Activated CD8-positive, alpha-beta memory T cell treated with anti-CD3 and anti-CD28 coated beads for 36 hours (primary cell): ENCODE measurements at regions not wholly inside any gene's neighbourhood (a gene's known extent, or its start where the extent isn't known, plus 50 kb on each side); places are given as distances from the start of the nearest gene placed in this dataset.

Experiments used
- CTCF ChIA-PET: fragments of 350-600 bp; sonication (Branson Sonifier 250); formaldehyde crosslinking; loops from one replicate; lab custom pipeline; 2021; ENCODE audit warnings: antibody characterized with exemption; lab: Charles Lee
- POLR2A ChIA-PET: fragments of 350-600 bp; sonication (Branson Sonifier 250); formaldehyde crosslinking; loops from one replicate; lab custom pipeline; 2021; ENCODE audit warnings: antibody characterized with exemption; lab: Charles Lee

DNA sequence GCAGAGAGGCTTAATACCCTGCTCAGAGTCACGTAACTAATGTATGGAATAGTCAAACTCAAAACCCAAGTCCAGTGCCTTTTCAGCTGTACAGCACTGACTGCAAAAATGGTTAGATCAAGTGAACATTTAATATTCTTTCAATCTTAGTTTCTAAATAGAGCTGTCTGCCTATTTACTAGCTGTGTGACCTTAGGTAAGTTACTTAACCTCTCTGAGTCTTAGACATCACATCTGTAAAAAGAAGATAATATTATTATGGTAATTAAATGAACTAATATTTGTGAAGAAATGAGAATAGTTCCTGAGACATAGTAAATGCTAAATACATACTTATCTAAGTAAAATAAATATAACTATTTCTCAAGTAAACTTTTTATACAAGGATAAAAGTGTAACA lies 235.5 kb downstream of the SAMD5 start:
- ChIA-PET CTCF (no interaction called here), POLR2A (no interaction called here)

DNA sequence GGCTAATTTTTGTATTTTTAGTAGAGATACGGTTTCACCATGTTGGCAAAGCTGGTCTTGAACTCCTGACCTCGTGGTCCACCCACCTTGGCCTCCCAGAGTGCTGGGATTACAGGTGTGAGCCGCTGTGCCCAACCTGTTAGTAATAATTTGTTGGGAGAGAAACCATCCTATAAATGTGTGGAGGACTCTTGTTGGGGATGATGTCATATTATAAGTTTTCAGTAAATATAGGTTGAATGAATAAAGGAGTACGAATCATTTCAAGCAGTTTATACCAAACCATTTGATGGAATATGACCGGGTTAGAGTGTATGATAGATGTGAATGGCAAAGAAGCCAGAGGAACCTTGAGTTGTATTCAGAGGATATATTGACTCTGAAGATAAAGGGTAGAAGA lies 240.8 kb downstream of the SAMD5 start:
- ChIA-PET CTCF (no interaction called here), POLR2A (no interaction called here)

DNA sequence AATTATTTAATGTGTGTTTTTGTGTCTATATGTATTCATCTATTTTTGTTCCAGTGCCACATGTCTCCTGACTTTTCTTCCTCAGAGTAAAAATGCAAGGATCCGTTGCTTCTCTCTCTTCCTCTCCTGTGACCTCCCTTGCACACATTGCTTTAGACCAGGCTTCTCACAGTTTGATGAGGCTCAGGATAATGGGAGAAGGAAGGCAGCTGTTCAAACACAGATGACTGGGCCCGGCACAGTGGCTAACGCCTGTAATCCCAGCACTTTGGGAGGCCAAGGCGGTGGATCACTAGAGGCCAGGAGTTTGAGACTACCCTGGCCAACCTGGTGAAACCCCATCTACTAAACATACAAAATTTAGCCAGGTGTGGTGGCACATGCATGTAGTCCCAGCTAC lies 241.9 kb downstream of the SAMD5 start:
- ChIA-PET POLR2A (no interaction called here), CTCF (no interaction called here)

DNA sequence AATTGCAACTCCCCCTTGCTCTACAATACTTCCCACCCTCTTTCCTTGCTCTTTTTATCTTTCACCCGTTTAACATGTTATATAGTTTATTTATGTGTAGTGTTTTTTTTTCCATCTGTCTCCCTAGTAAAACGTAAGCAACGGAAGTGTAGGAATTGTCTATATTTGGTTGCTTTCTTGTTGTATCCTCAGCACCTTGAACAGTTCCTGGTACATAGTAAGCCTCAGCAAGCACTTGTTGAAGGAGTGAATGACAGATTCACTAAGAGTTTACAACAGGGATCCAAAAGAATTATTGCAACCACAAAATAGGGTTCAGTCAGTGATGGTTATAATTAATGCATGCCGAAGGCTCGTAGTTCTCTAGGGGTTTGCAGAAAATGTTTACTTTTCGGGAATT lies 242.7 kb downstream of the SAMD5 start:
- ChIA-PET CTCF (no interaction called here), POLR2A (no interaction called here)

DNA sequence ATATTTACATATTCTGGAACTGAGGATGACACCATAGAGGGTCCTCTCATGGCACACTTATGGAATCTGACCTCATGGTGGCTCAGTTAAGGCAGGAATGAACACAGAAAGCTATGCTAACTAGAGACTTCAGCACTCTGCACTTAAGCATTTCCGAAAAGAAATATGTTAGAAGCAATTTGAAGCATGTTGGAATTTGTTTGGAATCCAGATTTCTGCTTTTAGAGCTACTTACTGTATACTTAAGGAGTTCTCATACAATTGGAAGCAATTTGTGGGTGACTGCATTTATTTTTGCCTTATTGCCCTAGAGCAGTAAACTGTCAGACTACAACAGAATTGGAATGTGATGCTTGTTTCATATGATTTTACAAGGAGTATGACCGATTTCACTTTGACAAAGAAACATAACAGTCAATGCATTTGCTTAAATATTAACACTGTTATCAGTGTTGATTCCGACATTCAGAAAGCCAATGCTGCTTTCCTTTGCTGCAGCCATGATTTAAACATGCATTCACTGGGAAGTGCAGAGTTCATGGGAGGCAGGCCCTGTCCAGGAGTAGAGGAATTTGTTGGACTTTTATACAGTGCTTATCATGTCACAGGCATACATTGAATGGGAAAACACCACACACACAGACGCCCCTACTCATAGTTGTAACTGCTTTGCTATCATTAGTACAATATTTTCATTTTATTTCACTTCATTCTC lies 244.4 kb downstream of the SAMD5 start:
- ChIA-PET POLR2A (no interaction called here), CTCF (no interaction called here)

DNA sequence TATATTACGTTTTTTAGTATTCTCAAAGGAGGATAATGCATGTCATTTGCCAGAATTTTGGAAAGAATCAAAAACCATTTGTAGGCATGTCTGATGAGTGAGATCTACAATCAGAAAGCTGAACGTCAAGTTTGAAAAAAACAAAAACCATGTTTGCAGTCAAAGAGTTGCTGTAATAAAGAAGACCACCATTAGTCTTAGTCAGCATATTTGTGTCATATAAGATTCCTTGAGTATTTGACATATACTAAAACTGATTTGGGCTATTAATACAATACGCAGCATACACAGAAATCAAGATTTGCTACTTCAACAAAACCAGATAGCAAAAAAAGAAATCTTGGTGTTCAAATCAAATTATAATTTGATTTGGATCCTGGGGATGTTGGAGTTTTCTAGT lies 247.5 kb downstream of the SAMD5 start:
- ChIA-PET CTCF (no interaction called here), POLR2A (no interaction called here)

DNA sequence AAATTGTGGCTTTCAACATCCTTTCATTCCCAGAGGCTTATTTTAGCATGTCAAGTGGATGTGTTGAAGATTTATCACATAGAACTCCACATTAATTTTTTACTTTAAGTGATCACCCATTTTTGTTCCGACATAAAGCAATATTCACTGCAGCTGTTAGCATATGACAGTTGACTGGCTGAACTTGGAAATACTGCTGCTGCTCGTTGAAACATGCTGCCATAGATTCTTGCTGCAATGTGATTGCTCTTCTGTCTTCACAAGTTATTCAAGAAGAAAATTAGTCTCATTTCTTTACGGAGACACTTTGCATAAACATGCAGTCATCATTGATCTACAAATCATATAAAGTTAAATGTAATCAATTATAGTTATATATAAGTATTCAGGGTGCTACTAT lies 248.4 kb downstream of the SAMD5 start:
- ChIA-PET CTCF (no interaction called here), POLR2A (no interaction called here)

DNA sequence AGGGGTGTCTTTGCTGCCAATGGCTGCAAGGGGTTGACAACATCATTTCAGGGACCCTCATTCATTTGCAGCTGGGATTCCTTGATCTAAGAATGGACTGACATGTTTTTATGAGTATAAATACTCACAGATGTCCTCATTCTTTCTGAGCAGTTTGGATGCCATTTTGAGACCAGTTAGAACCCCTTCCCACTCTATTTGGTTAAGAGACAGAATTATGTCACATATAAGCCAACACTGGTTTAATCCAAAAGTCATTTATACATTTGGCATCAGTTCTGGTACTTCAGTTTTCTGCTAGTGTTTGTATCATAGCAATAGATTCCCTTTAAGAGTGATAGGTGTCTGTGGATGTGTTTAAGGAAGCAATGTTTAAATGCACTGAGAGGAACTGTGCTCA lies 248.8 kb downstream of the SAMD5 start:
- POLR2A ChIA-PET = no interaction called here
- CTCF ChIA-PET = no interaction called here

DNA sequence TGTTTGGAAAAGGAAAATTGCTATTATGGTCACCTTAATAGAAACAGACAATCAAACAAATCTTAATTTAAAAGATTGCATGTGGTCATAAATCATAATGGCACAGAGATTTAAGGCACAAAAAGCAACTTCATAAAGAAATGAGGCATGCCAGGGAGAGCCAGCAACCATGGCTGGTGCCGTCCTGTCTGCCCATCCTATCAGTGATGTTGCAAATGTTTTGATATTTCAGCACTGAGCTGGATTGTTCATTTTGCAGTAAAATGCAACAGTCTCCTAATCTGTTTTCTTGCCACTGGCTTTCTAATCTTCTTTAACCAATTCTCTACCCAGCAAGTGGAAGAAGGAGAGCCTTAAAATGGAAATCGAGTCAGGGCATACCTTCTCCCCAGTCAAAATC lies 249.8 kb downstream of the SAMD5 start:
- POLR2A ChIA-PET = no interaction called here

DNA sequence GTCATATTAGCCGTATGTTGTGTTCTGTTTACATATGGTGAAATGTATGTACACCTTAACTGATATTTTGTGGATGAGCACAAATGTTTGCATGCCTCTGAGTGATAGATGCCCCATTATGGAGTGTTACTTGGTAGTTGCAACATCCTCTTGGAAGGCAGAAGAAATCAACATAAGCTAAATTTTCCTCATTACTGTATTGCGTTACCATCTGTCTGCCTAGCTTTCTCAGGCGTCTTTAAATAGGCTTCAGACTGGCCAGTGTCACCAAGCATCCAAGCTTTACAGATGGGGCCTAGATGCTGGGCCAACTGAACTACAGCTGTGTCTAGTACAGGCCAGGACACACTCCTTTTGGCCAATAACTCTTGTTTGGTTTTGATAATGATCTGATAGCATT lies 250.6 kb downstream of the SAMD5 start:
- CTCF ChIA-PET = no interaction called here
- POLR2A ChIA-PET = no interaction called here

More for the DNA sequence above, 249.8 kb downstream of the SAMD5 start:
- CTCF ChIA-PET = no interaction called here

DNA sequence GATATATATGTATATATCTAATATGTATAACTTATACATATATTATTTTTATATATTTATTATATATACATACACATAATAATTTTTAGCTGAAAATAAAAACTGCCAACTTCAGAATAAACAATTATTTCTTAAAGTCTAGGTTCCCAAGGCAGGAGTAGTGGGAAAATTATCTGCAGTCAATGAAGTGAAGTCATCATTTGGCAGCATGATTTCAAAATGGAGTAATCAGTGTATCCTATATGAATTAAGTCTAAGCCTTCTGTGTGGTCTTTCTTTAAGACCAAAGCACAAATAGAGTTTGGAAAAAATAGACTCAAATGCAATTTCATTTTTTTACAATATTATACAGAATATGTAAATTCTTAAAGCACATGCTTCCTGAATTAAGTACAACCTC lies 251.0 kb downstream of the SAMD5 start:
- CTCF ChIA-PET = no interaction called here

DNA sequence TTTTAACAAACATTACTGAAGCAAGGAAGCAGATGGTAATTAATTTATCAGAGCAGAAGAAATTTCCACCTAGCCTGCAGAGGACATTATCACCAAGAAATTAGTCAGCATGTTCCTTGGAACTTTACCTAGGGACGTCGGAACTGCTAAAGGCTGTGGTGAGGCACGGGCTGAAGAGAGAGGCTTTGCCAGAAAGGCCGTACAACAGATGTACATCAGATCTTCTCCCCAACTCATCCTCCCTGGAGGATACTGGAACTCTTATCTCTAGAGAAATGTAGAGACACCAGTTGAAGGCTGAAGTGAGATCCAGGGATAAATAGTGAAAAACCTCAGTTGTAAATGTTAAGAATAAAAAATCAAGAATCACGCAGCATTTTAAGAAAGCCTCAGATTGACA lies 257.1 kb downstream of the SAMD5 start:
- ChIA-PET CTCF (no interaction called here), POLR2A (no interaction called here)

More for the DNA sequence above, 251.0 kb downstream of the SAMD5 start:
- POLR2A ChIA-PET = no interaction called here

DNA sequence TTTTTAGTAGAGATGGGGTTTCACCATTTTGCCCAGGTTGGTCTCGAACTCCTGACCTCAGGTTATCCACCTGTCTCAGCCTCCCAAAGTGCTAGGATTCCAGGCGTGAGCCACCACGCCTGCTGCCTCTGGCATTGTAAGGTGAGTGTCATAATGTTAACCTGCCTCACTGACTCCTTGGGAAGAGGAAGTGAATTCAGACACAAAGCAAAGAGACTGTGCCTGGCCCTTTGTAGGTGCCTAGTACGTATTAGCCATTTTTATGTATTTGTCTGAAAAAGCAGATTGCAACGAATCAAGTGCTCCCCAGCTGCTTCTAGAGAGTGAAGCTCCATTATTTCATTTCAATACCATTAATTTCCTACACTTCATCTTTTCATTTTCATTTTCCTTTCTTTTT lies 260.5 kb downstream of the SAMD5 start:
- ChIA-PET CTCF (no interaction called here), POLR2A (no interaction called here)

DNA sequence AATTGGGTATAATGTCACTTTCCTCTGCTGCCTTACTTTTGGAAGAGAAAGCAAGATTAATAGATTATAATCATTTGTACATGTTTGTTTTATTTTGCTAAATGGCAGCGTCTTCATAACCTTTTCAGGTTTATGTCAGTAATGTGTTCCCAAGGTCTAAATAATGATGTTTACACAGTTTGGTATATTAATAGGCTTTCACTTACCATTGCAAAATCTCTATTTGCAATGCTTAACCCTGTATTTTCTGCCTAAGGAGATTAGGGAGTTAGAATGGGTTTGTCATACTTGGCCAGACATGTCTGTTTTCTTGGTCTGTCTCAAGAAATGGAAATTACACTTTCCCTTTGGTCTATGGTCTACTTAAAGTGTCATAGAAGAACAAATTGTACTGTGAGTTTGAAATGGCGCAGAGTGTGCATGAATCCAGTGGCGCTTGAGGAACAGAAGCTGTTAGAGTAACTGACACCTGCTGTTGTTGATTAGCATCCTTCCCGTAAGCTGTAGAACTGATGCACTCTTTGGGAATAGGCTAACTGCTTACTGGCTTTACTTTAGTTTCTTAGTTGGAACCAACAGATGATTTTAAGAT lies 261.1 kb downstream of the SAMD5 start:
- ChIA-PET POLR2A (no interaction called here), CTCF (no interaction called here)

DNA sequence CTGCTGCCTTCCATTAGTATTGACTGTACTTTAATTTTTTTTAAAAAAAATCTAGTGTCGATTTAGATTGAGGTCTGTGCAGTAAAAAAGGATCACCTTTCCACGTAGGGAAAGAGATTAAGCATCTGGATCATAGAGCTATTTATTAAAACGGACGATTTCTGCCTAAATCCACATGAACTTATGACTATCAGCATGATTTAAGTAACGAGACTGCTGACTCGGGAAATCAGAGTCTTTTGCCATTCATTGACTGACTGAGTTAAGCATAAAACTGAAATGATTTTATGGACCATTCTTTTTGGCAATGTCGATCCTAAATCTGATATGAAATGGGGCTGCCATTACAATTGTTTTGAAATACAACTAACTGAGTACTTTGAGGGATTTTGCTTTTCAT lies 261.7 kb downstream of the SAMD5 start:
- POLR2A ChIA-PET = no interaction called here

DNA sequence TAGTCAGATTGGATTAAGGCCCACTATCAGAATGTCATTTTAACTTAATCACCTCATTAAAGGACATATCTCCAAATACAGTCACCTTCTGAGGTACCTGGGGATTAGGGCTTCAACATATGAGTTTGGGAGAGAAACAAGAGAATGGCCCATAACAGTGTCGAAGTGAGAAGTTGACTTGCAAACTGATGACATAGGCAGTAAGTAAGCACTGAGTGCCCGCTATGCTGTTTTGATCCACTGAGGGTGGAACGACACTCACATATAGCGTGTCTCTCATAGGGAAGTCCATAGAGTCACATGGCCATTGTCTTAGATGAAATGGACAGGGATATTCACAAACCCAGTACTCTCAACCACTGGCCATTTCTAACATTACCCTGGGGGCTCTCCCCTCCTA lies 264.2 kb downstream of the SAMD5 start:
- CTCF ChIA-PET = interaction anchor here (0.6 kb wide), 1 partner anchor 1035 kb away, joined by 3 read pairs; no protein-coding TSS in a partner anchor
- POLR2A ChIA-PET = no interaction called here

More for the DNA sequence above, 261.7 kb downstream of the SAMD5 start:
- CTCF ChIA-PET = no interaction called here

DNA sequence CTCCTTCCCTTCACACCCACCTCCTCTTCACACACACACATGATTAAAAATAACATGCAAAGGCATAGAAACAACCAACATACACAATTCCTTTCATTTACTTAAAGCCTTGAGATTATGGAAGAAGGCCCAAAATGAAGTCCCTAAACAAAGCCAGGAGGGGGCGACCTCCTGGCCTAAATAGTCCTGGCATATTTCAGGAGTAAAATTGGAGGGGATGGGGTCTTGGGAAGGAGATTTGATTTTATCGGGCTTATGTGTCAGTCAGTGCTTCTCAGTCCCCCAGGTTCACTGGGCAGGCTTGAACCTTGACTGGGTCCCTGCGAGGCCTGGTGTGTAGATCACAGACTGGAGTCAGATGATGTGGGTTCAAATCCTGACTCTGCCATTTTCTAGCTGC lies 266.4 kb downstream of the SAMD5 start:
- ChIA-PET POLR2A (no interaction called here), CTCF (no interaction called here)

DNA sequence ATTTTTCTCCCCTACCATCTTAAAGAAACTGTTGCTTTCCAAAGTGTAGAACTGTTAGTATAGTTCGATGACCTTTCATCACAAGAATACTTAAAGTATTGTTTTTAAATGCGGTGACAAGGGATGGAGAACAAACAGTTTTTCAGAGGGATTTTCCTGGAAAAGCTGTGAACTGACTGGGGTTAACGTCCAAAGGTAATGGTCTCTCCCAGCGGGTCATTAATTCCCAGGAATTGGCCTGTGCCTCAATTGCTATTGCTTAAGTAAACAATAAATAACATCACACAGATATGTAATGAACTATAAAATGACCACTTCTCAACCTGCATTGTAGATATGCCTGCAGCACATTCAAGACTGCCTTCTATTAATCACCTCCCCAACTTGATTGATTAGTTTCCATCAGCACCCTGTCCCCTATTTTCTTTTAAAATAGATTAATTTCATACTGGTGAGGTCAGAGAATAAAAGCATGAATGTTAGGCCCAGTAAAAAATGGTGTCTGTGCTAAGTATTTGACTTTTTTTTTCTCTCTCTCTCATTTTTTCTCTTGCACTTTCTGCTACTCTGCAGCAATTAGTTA lies 268.2 kb downstream of the SAMD5 start:
- CTCF ChIA-PET = no interaction called here
- POLR2A ChIA-PET = no interaction called here

DNA sequence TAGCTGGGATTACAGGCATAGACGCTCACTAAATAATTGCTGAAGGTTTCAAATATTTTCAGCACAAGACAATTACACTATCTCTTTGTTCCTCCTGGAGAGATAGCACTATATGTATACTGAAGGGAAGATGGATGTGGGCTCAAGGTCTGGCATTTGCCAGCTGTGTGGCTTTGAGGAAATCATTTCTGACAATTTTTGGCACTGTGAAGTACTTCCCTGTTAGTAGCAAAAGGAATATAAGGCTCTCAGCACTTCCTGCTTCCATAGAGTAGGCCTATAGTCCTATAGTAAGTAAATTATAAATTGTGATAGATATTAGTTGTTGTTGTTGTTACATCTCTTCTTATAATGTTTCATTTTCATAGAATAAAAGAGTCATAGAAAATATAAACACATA lies 271.1 kb downstream of the SAMD5 start:
- POLR2A ChIA-PET = no interaction called here
- CTCF ChIA-PET = no interaction called here

DNA sequence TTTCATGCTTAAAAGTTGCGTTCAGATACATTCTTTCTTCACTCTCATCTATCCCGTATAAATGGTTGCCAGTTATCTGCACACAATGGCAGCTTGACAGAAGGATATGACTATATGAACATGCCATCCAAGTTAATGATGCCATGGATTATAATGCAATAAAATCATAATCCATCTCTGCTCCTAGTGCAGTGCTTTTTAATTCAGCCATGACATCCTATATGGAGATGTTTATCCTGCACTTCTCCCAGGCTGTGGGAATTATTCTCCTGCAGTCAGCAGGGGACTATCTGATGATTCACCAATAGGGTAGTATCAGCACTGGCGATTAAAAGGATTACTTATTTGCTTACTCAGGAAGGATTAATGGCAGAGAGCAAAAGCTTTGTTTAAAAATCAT lies 273.8 kb downstream of the SAMD5 start:
- POLR2A ChIA-PET = no interaction called here
- CTCF ChIA-PET = no interaction called here

DNA sequence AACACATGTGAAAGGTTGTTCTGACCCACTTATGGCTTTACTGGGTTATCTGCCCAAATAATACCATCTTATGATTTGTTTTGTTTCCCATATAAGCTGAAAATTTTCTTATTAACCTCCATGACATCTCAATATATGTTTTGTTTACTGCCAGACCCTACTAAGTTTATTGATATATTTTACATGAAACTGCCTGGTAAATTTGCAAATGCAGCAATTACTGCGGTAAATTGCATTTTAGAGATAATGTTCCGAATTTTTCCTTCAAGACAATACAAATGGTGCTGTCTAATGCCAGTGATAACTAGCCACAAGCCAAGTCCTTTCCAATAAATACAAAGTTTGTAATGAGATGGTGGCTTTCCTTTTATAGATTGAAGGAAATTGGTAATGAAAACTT lies 275.9 kb downstream of the SAMD5 start:
- ChIA-PET POLR2A (no interaction called here), CTCF (no interaction called here)
